HG03558 (cell line): ENCODE measurements at regions not wholly inside any gene's neighbourhood (a gene's known extent, or its start where the extent isn't known, plus 50 kb on each side); places are given as distances from the start of the nearest gene placed in this dataset.

Experiments
- ATAC-seq: cut with Tn5 transposase; IDR thresholded peaks from one replicate; pipeline ENCODE4 v1.9.1; 2021; ENCODE audit warnings: moderate number of reproducible peaks; ENCODE audit not compliant: unreplicated experiment; ENCODE audit errors: extremely low read depth

DNA sequence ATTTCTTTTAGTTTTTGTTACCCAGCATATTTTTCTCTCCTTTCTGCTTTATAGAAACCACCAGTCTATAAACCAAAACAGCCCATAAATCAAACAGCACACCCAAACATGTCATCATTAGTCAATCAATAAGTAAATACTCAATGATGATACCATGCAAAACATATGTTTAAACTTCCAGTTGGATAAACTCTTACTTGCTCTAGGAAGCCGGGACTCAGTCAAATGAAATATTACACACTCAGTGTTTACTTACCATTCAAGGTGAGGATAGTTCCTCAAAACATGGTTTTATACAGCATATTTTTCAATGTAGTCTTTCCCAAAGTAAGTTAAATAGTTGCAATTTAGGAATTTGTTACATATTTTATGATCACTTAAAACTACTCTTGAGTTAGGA, 343.6 kb upstream of the NXPH2 start:
- ATAC-seq = no peak

DNA sequence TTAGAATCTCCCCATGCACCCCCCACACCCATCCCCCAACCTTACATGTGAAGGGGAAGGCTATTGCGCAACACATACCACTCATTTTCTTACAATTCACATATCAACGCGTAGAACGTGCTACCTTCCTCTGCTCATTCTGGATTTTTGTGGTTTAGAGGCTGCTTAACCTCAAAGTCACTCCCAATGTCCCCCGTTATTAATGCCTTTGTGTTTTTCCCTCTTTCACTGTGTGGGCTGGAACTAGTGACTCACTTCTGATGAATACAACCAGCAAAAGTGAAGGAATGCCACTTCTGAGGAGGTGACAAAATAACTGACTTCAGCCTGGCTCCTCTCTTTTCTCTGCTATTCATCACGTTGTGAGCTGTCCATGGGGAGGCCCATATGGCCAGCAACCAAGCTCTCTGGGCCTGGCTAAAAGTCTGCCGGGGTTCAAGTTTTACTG, 342.5 kb upstream of the NXPH2 start:
- no peak for ATAC-seq

- ATAC-seq = no peak
Measured at GRCh38 chr2:139099721-139100120, 319.5 kb upstream of the NXPH2 start.

GRCh38 chr2:139098961-139099360, 318.8 kb upstream of the NXPH2 start:
- ATAC-seq = no peak

DNA sequence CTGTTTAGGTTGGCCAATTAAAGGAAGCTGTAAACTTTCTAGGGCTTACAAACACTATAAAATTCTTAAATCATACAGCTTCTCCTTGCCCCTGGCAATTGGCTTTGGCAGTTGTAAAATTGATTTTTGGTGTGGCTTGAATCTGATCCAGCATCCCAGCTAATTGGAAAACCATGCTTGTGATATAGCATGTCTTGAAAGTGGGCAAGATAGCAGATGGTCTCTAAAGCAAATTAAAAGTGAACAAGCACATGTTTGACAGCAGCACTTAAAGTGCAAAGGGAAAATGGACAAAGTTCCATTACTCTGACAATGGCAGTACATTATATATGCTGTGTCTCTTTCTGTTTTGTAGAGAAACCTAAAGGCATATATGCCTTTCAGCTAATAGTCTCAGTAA, 302.9 kb upstream of the NXPH2 start:
- no peak for ATAC-seq

DNA sequence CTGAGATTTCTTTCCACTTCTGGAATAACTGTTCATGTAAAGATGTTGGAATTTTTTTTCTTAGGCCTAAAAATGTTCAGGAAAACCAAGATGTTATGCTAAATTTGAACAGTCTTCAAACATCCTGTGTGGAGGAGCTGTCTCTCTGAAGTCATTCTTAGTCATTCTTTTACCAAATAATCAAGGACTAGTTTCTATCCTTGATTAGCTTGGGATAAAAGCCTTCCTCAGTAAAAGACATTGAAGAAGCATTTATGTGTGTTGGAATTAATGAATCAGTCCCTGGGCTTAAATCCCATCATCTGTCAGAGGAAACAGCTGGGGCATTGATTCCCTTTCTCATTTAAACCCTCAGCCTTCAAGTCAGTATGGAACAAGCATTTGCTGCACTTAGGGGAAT, 300.1 kb upstream of the NXPH2 start:
- ATAC-seq = no peak

DNA sequence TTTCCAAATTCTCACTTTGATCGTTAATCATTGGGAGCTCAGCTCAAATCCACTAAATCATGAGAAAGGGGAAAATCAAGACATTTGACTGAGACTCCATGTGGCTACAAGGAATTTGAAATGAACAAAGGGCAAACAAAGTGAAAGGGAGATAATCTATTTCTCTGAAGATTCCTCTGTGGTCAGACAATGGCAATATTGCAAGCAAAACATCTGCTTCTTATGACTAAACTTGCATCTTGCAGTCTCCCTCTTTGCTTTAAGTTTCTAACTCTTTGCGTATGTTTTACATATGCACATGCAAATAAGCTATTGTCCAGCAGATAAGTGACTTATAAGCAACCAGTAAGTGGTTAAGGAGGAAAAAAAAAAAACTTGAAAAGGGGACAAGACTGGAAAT, 299.1 kb upstream of the NXPH2 start:
- ATAC-seq = no peak

- ATAC-seq = no peak
Measured at GRCh38 chr2:139078376-139078775, 298.2 kb upstream of the NXPH2 start.

GRCh38 chr2:139077099-139077737, 297.0 kb upstream of the NXPH2 start:
- no peak for ATAC-seq

GRCh38 chr2:139067874-139068273, 287.7 kb upstream of the NXPH2 start:
- no peak for ATAC-seq

- ATAC-seq = no peak
Measured at GRCh38 chr2:139067072-139067471, 286.9 kb upstream of the NXPH2 start.

GRCh38 chr2:139064159-139064558, 284.0 kb upstream of the NXPH2 start:
- no peak for ATAC-seq

- ATAC-seq = no peak
Measured at GRCh38 chr2:139059617-139060016, 279.4 kb upstream of the NXPH2 start.

DNA sequence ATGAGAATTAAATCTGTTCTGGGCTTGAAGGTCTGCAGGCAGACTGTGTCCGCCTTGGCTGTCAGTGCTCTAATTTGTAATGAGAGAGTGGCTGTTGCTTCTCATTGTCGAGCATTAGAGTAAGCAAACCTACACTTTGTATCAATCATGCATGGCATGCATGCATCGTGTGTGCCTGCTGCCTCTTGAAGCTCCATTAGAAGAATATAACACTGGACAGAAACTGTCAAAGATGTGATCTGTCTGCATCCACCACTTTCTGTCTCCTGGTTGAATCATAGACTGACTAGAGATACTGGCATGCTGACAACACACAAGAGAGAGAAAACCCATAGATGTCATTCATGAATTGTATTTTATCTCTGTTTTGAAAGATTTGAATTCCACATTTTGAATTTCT, 275.0 kb upstream of the NXPH2 start:
- no peak for ATAC-seq

- no peak for ATAC-seq
Measured at GRCh38 chr2:139048017-139048416, 267.8 kb upstream of the NXPH2 start.

- no peak for ATAC-seq
Measured at GRCh38 chr2:139045524-139045923, 265.3 kb upstream of the NXPH2 start.

- ATAC-seq = no peak
Measured at GRCh38 chr2:139034064-139034463, 253.9 kb upstream of the NXPH2 start.

GRCh38 chr2:139033300-139033699, 253.1 kb upstream of the NXPH2 start:
- no peak for ATAC-seq

GRCh38 chr2:139031722-139032121, 251.5 kb upstream of the NXPH2 start:
- no peak for ATAC-seq

GRCh38 chr2:139020287-139020686, 240.1 kb upstream of the NXPH2 start:
- ATAC-seq = no peak

DNA sequence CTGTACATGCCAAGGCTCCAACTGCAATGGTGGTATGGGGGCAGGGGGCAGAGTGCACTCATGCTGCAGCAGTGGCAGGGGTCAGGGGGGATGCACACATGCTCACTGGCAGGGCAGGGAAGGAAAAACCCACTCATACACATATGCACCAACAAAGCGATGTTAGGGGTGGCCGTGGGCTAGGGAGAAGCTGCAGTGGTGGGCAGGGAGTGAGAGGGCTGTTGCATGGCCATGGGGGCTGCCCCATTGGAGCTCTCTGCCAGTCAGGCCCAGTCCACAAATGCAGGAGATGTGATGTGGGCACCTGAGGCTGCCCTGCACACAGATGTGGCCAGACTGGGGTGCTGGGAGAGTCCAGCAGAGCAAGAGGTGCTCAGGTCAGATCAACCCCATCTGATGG, 238.1 kb upstream of the NXPH2 start:
- no peak for ATAC-seq

GRCh38 chr2:139007130-139007529, 226.9 kb upstream of the NXPH2 start:
- ATAC-seq = no peak
